ENCODE measurements at regions not wholly inside any gene's neighbourhood (a gene's known extent, or its start where the extent isn't known, plus 50 kb on each side); places are given as distances from the start of the nearest gene placed in this dataset.

GRCh38 chr4:127055357-127055756 lies 577.4 kb upstream of the INTU start:
- ChIA-PET CTCF (ENCODE audit: low intra/inter-chr PET ratio, low total read pairs) (no interaction called here), POLR2A (no interaction called here)
- ATAC-seq (no peak), FAIRE-seq (no peak), DNase-seq (ENCODE audit: low spot score) (no peak)
- no peak overlapping the region for H3K4me2 ChIP-seq (ENCODE audit: low read depth, low read length)
- no peaks in the 10 kb centered on the region; a peak in 1 of 5 replicates for H3K27me3 ChIP-seq (ENCODE audit: control insufficient read depth in 1 of 2, insufficient read depth in 2 of 2, low read length in 2 of 2)
- no peak overlapping the region for H2AFZ ChIP-seq (ENCODE audit: low read length)
- TF ChIP-seq POGZ (CRISPR knock-in tag; IDR thresholded peaks at IDR 0.05) (no peak), NFAT5 (CRISPR knock-in tag; IDR thresholded peaks at IDR 0.05) (no peak), HNRNPUL1 (IDR thresholded peaks at IDR 0.05; ENCODE audit: low read depth, low read length) (no peak), ATF7-NPFF (CRISPR knock-in tag; IDR thresholded peaks at IDR 0.05; ENCODE audit: low read depth) (no peak), MAFK (conservative IDR thresholded peaks at IDR 0.05 in 1 of 2, IDR thresholded peaks at IDR 0.05 in 1 of 2; ENCODE audit: low read length in 2 of 2) (no peak), NBN (conservative IDR thresholded peaks at IDR 0.05) (no peak), DBP (CRISPR knock-in tag; IDR thresholded peaks at IDR 0.05; ENCODE audit: not compliant biosample characterization) (no peak), ATF6 (CRISPR knock-in tag; conservative IDR thresholded peaks at IDR 0.05) (no peak), ZKSCAN1 (IDR thresholded peaks at IDR 0.05; ENCODE audit: low read length) (no peak), ZNF276 (CRISPR knock-in tag; IDR thresholded peaks at IDR 0.05; ENCODE audit: low read depth) (no peak), ZSCAN20 (CRISPR knock-in tag; IDR thresholded peaks at IDR 0.05; ENCODE audit: borderline replicate concordance) (no peak), FOXK2 (IDR thresholded peaks at IDR 0.05) (no peak), FOXM1 (CRISPR knock-in tag; IDR thresholded peaks at IDR 0.05) (no peak)
- H3K9ac ChIP-seq (ENCODE audit: insufficient read depth, low read depth, low read length), result no peak overlapping the region
- peaks cover 17% of the 10 kb centered on the region for H3K9me3 ChIP-seq (ENCODE audit: low read length)
- no peaks in the 10 kb centered on the region for H3K79me2 ChIP-seq (ENCODE audit: insufficient read depth, low read length)
- in situ Hi-C loops (cut with HindIII; ENCODE audit: extremely low pct_ligation_motif_present, low pct_unique_long_range_greater_than_20kb), result no loop called here
- WGBS (ENCODE audit: low lambda C conversion rate), result 0% methylated on average over 1 of the region's 1 CpG
- BruUV-seq (replicated peaks), result no TSS peak
- no peaks in the 10 kb centered on the region for H3K4me1 ChIP-seq (ENCODE audit: insufficient read depth, low read length)
- intact Hi-C loops (cut with micrococcal nuclease; ENCODE audit: unreplicated experiment), result loop anchor here (10.0 kb wide), 1 partner anchor 149 kb away; no protein-coding TSS in a partner anchor
- H3K4me3 ChIP-seq (replicated peaks in 1 of 3; ENCODE audit: insufficient read depth in 1 of 3, low read depth in 2 of 3, low read length in 3 of 3), result no peak overlapping the region
- no peaks in the 10 kb centered on the region for H4K20me1 ChIP-seq (ENCODE audit: insufficient read depth, low read length)
- no peak overlapping the region for H3K27ac ChIP-seq (ENCODE audit: extremely low read length, insufficient read depth, low read length)
- H3K36me3 ChIP-seq (replicated peaks in 1 of 2; ENCODE audit: control insufficient read depth in 1 of 2, insufficient read depth in 2 of 2, low read length in 2 of 2), result no peaks in the 10 kb centered on the region
